HEK293T (cell line): ENCODE measurements at regions not wholly inside any gene's neighbourhood (a gene's known extent, or its start where the extent isn't known, plus 50 kb on each side); places are given as distances from the start of the nearest gene placed in this dataset.
"Not testable (repeated sequence)": the region's sequence is repeated elsewhere in the genome, so short reads cannot be mapped to it uniquely, and the experiment has no call there.

ENCODE experiments used
- ARNT ChIP-seq: fragments of 450-650 bp; IDR thresholded peaks from 2 replicates; pipeline ENCODE4 v1.6.1; 2017; ENCODE audit warnings: mild to moderate bottlenecking
- CTBP1 ChIP-seq: fragments of 450-650 bp; IDR thresholded peaks from 2 replicates; pipeline ENCODE4 v1.6.1; 2016; ENCODE audit warnings: borderline replicate concordance
- ELF4 ChIP-seq: fragments of 450-650 bp; IDR thresholded peaks from 2 replicates; pipeline ENCODE4 v1.6.1; 2017; ENCODE audit warnings: antibody characterized with exemption
- NFRKB ChIP-seq: fragments of 450-650 bp; IDR thresholded peaks from 2 replicates; pipeline ENCODE4 v1.6.1; 2016; ENCODE audit warnings: mild to moderate bottlenecking, moderate library complexity
- TARDBP ChIP-seq: fragments of 450-650 bp; IDR thresholded peaks from 2 replicates; pipeline ENCODE4 v1.6.1; 2016
- ZNF384 ChIP-seq: fragments of 450-650 bp; IDR thresholded peaks from 2 replicates; pipeline ENCODE4 v1.6.1; 2016

DNA sequence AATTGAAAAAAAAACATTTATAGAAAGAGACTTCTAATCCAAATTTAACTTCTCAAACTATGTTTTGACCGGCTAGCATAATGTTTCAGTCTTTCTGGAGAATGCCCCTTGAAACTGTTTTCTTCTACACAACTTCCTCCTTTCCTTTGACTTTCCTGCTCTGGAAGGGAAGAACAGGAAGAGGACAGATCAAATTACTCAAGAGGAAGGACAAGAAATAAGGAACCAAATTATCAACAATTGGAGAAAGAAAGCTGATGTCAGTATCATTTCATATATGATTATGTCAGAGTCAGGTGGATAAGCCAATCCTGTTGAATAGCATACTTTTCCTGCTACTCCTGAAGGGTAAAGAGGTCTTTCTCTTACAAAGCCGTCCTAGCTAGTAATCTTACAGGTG is 83.2 kb upstream of the TRIM77 start:
- not testable (repeated sequence) for TF ChIP-seq NFRKB, TARDBP, CTBP1, ZNF384, ELF4, ARNT
